Activated naive CD8-positive, alpha-beta T cell treated with anti-CD3 and anti-CD28 coated beads for 36 hours (primary cell): ENCODE measurements at regions not wholly inside any gene's neighbourhood (a gene's known extent, or its start where the extent isn't known, plus 50 kb on each side); places are given as distances from the start of the nearest gene placed in this dataset.
"Not testable (repeated sequence)": the region's sequence is repeated elsewhere in the genome, so short reads cannot be mapped to it uniquely, and the experiment has no call there.

ENCODE experiments used
- DNase-seq: peaks from one replicate; pipeline ENCODE4 v3.0.0; 2021
- H3K27ac Mint-ChIP-seq: one replicate; pipeline ENCODE4 v1.8.0; 2022; ENCODE audit warnings: mild to moderate bottlenecking, moderate library complexity, mixed read lengths
- H3K27me3 Mint-ChIP-seq: one replicate; pipeline ENCODE4 v1.8.0; 2022; ENCODE audit warnings: mild to moderate bottlenecking, mixed read lengths
- H3K36me3 Mint-ChIP-seq: one replicate; pipeline ENCODE4 v1.8.0; 2021; ENCODE audit warnings: mild to moderate bottlenecking, mixed read lengths
- H3K4me1 Mint-ChIP-seq: one replicate; pipeline ENCODE4 v1.8.0; 2021; ENCODE audit warnings: mixed read lengths
- H3K4me3 Mint-ChIP-seq: one replicate; pipeline ENCODE4 v1.8.0; 2022; ENCODE audit warnings: mild to moderate bottlenecking, moderate library complexity, mixed read lengths
- H3K9me3 Mint-ChIP-seq: one replicate; pipeline ENCODE4 v1.8.0; 2022; ENCODE audit warnings: mixed read lengths

GRCh38 chr7:149666360-149666945 lies 106.9 kb downstream of the ZNF467 start:
- H3K9me3 Mint-ChIP-seq, result no peaks in the 10 kb centered on the region
- DNase-seq, result no peak
- H3K4me1 Mint-ChIP-seq, result no peaks in the 10 kb centered on the region
- no peak overlapping the region for H3K4me3 Mint-ChIP-seq
- peaks cover 44% of the 10 kb centered on the region for H3K27me3 Mint-ChIP-seq
- no peaks in the 10 kb centered on the region for H3K36me3 Mint-ChIP-seq
- H3K27ac Mint-ChIP-seq, result no peak overlapping the region

GRCh38 chr7:149665618-149666017 lies 107.8 kb downstream of the ZNF467 start:
- peaks cover 45% of the 10 kb centered on the region for H3K27me3 Mint-ChIP-seq

DNA sequence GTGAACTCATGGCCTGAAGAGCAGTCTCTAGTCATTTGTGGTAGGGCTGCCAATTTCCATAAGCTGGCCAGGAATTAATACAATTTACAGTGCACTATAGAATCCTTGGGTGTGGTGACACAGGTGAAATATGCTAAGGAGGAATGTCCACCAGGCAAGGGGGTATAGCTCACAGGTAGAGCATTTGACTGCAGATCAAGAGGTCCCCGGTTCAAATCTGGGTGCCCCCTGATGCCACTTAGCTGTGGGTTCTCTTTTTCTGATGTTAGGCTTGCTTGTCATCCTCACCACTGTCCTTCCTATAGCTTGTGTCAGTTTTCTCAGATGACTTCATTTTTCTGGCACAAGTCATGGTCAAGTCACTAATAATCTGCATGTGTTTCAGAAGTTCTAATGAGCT lies 108.7 kb downstream of the ZNF467 start:
- H3K36me3 Mint-ChIP-seq, result no peaks in the 10 kb centered on the region
- H3K4me3 Mint-ChIP-seq, result no peak overlapping the region
- DNase-seq, result no peak
- peaks cover 37% of the 10 kb centered on the region for H3K27me3 Mint-ChIP-seq
- peaks cover 3% of the 10 kb centered on the region for H3K9me3 Mint-ChIP-seq
- no peaks in the 10 kb centered on the region for H3K4me1 Mint-ChIP-seq
- no peak overlapping the region for H3K27ac Mint-ChIP-seq

More at GRCh38 chr7:149665618-149666017, 107.8 kb downstream of the ZNF467 start:
- not testable (repeated sequence) for H3K4me3 Mint-ChIP-seq, H3K4me1 Mint-ChIP-seq, H3K27ac Mint-ChIP-seq, H3K36me3 Mint-ChIP-seq, H3K9me3 Mint-ChIP-seq, DNase-seq

GRCh38 chr7:149664176-149664575 lies 109.2 kb downstream of the ZNF467 start:
- no peak overlapping the region for H3K4me3 Mint-ChIP-seq
- H3K27me3 Mint-ChIP-seq, result peaks cover 34% of the 10 kb centered on the region

GRCh38 chr7:149662591-149663095 lies 110.7 kb downstream of the ZNF467 start:
- DNase-seq, result peak; percentile 53
- H3K36me3 Mint-ChIP-seq, result no peaks in the 10 kb centered on the region
- H3K27me3 Mint-ChIP-seq, result peaks cover 34% of the 10 kb centered on the region
- H3K4me1 Mint-ChIP-seq, result no peaks in the 10 kb centered on the region
- H3K9me3 Mint-ChIP-seq, result peaks cover 3% of the 10 kb centered on the region
- H3K4me3 Mint-ChIP-seq, result no peak overlapping the region
- no peak overlapping the region for H3K27ac Mint-ChIP-seq

More at GRCh38 chr7:149664176-149664575, 109.2 kb downstream of the ZNF467 start:
- H3K36me3 Mint-ChIP-seq, result no peaks in the 10 kb centered on the region
- no peak overlapping the region for H3K27ac Mint-ChIP-seq
- peaks cover 3% of the 10 kb centered on the region for H3K9me3 Mint-ChIP-seq
- H3K4me1 Mint-ChIP-seq, result no peaks in the 10 kb centered on the region
- DNase-seq, result no peak

- no peaks in the 10 kb centered on the region for H3K4me1 Mint-ChIP-seq
- no peak overlapping the region for H3K27ac Mint-ChIP-seq
- H3K4me3 Mint-ChIP-seq, result no peak overlapping the region
- peaks cover 5% of the 10 kb centered on the region for H3K36me3 Mint-ChIP-seq
- peaks cover 23% of the 10 kb centered on the region for H3K9me3 Mint-ChIP-seq
- DNase-seq, result no peak
- peaks cover 28% of the 10 kb centered on the region for H3K27me3 Mint-ChIP-seq
These were observed 117.6 kb downstream of the ZNF467 start for GRCh38 chr7:149655784-149656183.

- Mint-ChIP-seq H3K36me3 (peaks cover 5% of the 10 kb centered on the region), H3K27ac (no peak overlapping the region), H3K4me1 (no peaks in the 10 kb centered on the region), H3K4me3 (no peak overlapping the region), H3K9me3 (peaks cover 21% of the 10 kb centered on the region), H3K27me3 (peaks cover 28% of the 10 kb centered on the region)
- no peak for DNase-seq
These were observed 118.8 kb downstream of the ZNF467 start for GRCh38 chr7:149654588-149654987.

DNA sequence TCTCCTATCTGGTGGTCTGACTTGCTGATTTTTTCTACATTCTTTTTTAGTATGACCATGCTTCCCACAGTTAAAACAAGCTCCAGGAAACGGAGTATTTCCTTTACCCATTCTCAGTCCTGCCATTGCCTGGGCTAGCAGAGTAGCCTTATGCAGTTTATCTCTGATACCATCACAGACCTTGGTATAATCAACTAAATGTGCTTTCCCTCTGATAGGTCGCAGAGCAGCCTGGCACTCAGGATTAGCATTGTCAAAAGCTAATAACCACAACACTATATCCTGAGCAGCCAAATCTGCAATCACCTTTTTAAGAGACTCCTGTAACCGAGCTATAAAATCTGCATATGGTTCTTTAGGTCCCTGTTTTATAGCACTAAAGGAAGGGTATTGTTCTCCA lies 123.2 kb downstream of the ZNF467 start:
- H3K4me3 Mint-ChIP-seq, H3K4me1 Mint-ChIP-seq, H3K27ac Mint-ChIP-seq, DNase-seq, H3K36me3 Mint-ChIP-seq: not testable (repeated sequence)
- peaks cover 21% of the 10 kb centered on the region for H3K9me3 Mint-ChIP-seq
- H3K27me3 Mint-ChIP-seq, result peaks cover 36% of the 10 kb centered on the region

- H3K27me3 Mint-ChIP-seq, result peaks cover 13% of the 10 kb centered on the region
- H3K4me1 Mint-ChIP-seq, result no peaks in the 10 kb centered on the region
- H3K27ac Mint-ChIP-seq, result no peak overlapping the region
- no peak for DNase-seq
- H3K9me3 Mint-ChIP-seq, result no peaks in the 10 kb centered on the region
- H3K4me3 Mint-ChIP-seq, result no peak overlapping the region
- H3K36me3 Mint-ChIP-seq, result no peaks in the 10 kb centered on the region
These were observed 128.6 kb downstream of the ZNF467 start for GRCh38 chr7:149644754-149645153.

DNA sequence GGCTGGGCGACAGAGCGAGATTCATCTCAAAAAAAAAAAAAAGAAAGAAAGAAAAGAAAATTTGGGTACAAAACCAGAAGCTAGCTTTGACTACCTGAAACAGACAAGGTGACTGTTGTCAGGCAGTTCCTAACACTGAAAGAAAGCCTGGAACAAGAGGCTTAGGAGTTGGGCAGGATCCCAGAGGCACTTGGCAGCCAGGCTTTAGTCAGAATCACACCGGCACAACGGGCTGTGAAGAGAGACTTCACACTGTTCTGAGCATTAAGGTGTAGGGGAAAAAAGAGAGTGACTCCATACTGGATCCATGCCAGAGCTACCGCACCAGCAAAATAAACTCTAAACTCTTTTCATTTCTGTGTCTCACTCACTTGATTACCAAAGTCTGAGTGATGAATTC lies 130.8 kb downstream of the ZNF467 start:
- Mint-ChIP-seq H3K27ac (no peak overlapping the region), H3K4me3 (no peak overlapping the region), H3K4me1 (no peaks in the 10 kb centered on the region), H3K9me3 (no peaks in the 10 kb centered on the region), H3K36me3 (no peaks in the 10 kb centered on the region), H3K27me3 (peaks cover 10% of the 10 kb centered on the region)
- no peak for DNase-seq

DNA sequence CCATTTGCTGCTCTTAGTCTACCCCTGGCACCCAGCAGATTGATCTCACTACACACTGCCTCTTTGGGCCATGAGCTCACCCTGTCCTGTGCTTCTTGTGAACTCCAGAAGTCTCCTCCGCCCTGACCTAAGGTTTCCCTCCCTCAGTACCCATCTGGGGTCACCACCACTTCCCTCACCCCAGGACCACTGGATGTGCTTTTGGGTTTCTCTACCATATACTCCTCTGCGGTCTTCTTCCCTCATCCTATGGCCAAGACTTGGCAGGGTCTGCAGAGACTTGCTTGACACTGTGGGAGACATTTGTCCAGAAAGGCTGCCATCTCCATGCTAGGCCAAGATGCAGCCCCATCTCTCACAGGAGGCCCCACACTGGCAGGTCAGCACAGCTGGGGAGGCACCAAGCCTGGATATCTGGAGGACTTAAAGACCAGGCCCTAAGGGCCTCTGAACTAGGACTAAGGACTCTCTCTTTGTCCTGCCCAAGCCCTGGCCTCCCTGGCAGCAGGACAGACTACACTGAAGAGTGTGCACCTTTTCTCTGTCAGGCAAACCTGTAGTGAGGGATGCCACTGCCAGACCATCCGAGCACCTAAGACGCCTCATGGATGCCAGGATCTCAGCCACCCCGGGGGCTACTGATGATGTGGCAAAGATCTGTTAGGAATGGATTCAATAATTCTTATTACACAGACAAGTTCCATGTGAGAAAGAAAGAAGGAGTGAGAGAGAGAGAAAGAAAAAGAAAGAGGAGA lies 134.6 kb downstream of the ZNF467 start:
- no peak overlapping the region for H3K27ac Mint-ChIP-seq
- H3K4me3 Mint-ChIP-seq, result no peak overlapping the region
- H3K36me3 Mint-ChIP-seq, result no peaks in the 10 kb centered on the region
- H3K27me3 Mint-ChIP-seq, result peaks cover 13% of the 10 kb centered on the region
- H3K9me3 Mint-ChIP-seq, result no peaks in the 10 kb centered on the region
- no peak for DNase-seq
- no peaks in the 10 kb centered on the region for H3K4me1 Mint-ChIP-seq

- Mint-ChIP-seq H3K9me3 (no peaks in the 10 kb centered on the region), H3K4me3 (no peak overlapping the region), H3K4me1 (no peaks in the 10 kb centered on the region), H3K36me3 (no peaks in the 10 kb centered on the region), H3K27me3 (peaks cover 13% of the 10 kb centered on the region), H3K27ac (no peak overlapping the region)
- DNase-seq, result no peak
These were observed 135.3 kb downstream of the ZNF467 start for GRCh38 chr7:149637911-149638565.

GRCh38 chr7:149635561-149636329 lies 137.6 kb downstream of the ZNF467 start:
- Mint-ChIP-seq H3K36me3 (no peaks in the 10 kb centered on the region), H3K4me3 (no peak overlapping the region), H3K27me3 (peaks cover 13% of the 10 kb centered on the region), H3K4me1 (no peaks in the 10 kb centered on the region), H3K9me3 (no peaks in the 10 kb centered on the region), H3K27ac (no peak overlapping the region)
- DNase-seq, result peak; percentile 2

GRCh38 chr7:149633976-149634945 lies 136.7 kb upstream of the ZNF746 start:
- Mint-ChIP-seq H3K36me3 (no peaks in the 10 kb centered on the region), H3K27ac (no peak overlapping the region), H3K4me1 (no peaks in the 10 kb centered on the region)

More at GRCh38 chr7:149633976-149634945, 136.7 kb upstream of the ZNF746 start:
- Mint-ChIP-seq H3K9me3 (no peaks in the 10 kb centered on the region), H3K4me3 (no peak overlapping the region), H3K27me3 (peaks cover 12% of the 10 kb centered on the region)
- no peak for DNase-seq
